T-helper 22 cell (primary cell): ENCODE measurements at regions not wholly inside any gene's neighbourhood (a gene's known extent, or its start where the extent isn't known, plus 50 kb on each side); places are given as distances from the start of the nearest gene placed in this dataset.
"Not testable (repeated sequence)": the region's sequence is repeated elsewhere in the genome, so short reads cannot be mapped to it uniquely, and the experiment has no call there.

Experiments used
- DNase-seq: peaks from one replicate; pipeline ENCODE4 v3.0.0-alpha.2; 2020; ENCODE audit warnings: low read depth

DNA sequence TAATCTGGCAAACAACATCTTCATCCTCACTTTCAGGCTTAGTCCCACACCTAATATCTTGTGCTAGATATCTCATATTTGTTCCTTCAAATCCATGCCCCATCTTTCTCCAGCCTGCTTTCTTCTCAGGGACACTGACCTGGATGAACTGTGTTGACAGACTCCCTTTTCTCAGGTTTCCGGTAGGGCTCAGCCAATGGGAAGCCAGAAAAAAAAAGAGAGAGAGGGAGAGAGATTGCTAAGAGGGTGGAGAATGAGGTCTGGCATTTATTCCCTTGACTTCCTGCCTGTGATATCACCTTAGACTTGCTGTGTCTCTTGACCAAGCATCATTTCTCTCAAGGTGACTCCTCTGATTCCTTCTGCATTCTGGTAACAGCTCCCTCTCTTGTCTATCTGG lies 145.6 kb upstream of the ABI3BP start:
- no peak for DNase-seq

DNA sequence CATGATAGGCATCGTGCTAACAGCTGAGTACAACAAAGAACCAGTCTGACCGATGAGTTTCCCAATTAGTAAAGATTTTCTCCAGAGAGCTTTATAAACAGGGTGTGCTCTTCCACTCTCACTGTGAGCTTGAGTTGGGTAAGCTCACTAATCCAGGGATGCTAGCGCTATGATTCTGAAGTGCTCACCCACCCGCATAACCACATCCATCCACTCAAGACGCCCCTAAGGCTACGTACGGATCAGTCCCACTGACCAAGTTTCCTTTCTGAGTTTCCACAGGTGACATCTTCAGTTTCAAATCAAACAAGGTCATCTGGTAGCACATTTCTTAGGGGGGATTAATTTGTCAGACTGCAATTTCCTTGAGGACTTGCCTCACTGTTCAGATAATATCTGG lies 141.1 kb upstream of the ABI3BP start:
- DNase-seq: no peak

DNA sequence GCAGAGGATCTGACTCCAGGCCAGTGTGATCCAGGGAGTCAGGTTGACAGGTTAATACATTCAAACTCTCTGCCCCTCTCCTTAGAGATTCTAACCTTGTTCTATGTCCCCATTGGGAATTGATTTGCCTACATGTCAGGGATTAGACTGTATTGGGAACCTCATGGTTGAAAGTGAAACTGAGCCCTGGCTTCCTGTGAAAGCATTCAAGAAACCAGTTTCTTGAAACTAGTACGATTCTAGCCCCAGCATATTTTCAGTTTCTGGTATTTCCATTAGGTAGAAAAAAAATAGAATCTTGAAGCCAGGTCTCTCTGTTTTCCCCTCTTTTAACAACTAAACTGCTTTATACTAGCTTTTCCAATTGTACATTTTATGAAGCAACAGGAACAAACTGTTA lies 140.4 kb upstream of the ABI3BP start:
- no peak for DNase-seq

DNA sequence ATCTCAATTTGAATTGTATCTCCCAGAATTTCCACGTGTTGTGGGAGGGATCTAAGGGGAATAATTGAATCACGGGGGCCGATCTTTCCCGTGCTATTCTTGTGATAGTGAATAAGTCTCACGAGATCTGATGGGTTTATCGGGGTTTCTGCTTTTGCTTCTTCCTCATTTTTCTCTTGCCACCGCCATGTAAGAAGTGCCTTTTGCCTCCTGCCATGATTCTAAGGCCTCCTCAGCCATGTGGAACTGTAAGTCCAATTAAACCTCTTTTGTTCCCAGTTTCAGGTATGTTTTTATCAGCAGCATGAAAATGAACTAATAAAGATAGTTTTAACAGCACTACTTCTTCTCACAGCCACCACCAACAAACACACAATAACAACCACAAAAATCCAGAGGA lies 140.0 kb upstream of the ABI3BP start:
- DNase-seq: not testable (repeated sequence)

DNA sequence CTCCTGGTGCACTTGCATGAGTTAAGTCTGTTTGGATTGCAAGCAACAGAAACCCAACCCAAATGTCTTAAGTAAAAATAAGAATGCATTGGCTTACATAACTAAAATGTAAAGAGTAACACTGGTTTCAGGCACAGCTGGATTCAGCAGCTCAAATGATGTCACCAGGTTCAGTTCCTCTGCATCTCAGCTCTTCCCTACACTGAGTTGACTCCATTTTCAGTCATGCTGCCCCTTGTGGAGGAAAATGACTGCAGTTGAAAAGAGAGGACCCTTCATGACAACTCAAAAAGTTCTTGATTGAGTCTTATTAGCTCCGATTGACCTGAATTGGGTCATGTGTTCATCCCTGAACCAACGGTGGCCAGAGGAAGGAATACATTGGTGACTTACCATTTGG lies 138.5 kb upstream of the ABI3BP start:
- DNase-seq: no peak

DNA sequence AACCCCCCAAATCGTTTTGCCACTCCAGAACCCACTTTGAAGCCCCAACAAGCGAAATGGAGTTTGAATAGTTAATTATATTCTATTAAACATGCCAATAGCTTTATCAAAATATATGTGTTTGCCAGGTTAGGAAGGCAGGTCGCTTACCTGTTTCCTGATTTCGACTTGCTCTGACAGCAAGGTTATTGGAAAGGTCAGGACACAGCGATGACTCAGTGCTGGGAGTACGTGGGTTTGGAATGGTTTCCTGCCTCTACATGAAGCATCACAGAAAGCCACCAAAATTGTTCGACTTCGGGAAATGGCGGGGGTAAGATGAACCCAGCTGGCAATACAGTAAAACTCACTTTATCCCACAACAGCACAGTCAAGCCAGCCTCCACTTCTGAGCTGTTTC lies 135.6 kb upstream of the ABI3BP start:
- no peak for DNase-seq

DNA sequence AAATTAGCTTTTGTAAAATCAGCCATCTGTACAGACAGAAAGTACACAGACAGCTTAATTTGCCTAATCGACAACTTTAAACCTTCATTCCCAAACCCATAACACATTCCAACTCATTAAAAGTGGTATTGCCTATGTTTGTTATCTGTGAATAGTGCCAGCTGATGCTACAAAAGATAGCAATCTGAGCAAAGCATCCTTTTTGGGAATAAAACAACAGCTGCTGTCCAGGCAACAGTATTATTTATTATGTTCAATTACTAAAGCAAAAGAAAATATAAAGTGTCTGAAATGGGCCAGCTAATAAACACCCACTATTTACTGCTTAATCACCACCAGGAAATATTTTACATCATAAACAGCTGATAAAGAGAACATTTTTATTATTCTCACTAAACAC lies 134.8 kb upstream of the ABI3BP start:
- DNase-seq: no peak

DNA sequence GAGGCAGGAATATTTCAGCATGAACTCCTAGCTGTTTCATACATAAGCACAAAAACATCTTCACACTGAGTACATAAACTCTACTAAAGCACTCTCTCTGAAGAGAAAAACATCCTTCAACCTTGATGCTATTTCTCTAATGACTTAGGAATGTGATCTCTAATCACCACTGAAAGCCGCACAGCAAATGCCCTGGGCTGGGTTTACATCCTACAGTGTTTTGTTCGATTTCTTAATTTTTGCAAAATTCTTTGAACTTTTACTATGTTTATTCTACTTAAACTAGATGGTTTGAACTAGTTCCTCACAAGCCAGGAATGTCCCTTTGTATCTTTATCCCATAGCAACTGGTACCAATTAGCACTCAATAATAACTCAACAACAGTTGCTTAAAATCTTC lies 130.9 kb upstream of the ABI3BP start:
- no peak for DNase-seq

DNA sequence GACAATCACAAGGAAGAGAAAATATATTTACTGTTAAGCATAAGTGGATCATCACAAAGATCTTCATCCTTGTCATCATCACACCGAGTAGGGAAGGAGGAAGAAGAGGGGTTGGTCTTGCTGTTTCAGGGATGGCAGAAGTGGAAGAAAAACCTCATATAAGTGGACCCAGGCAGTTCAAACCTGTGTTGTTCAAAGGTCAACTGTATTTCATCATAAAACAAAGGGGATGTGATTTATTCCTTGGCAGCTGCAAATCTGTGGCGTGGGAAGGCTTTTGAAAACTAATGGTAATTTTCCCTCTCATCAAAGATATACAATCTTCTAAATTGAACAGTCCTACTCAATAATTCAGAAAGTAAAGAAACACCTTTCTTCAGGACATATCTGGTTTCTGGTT lies 129.9 kb upstream of the ABI3BP start:
- DNase-seq: no peak

DNA sequence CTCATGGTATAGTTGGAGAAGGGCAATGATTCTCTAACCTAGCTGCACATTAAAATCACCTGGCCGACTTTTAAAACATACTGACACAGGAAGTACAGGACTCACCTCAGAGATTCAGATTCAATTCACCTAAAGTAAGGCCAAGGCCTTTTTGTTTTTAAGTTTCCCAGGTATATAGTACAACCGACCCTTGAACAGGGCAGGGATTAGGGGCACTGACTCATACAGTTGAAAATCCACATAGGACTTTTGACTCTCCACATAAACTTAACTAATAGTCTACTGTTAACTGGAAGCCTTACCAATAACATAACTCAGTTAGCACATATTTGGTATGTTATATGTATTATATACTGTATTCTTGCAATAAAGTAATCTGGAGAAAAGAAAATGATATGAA lies 129.5 kb upstream of the ABI3BP start:
- no peak for DNase-seq

DNA sequence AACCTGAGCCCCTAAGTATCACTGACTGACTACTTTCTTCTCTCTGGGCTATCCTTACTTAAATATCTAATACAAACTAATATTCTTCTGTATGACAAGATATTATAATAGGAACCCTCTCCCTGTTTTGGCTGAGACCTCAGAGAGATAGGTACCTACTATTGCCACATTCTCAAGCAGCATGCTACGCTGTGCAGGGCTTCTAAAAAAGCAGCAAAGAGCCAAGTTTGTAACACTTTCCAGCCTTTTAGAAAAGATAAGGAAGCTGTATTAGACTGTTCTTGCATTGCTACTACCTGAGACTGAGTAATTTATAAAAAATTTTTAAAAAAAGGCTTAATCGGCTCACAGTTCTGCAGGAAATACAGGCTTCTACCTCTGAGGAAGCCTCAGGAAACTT lies 126.8 kb upstream of the ABI3BP start:
- no peak for DNase-seq

DNA sequence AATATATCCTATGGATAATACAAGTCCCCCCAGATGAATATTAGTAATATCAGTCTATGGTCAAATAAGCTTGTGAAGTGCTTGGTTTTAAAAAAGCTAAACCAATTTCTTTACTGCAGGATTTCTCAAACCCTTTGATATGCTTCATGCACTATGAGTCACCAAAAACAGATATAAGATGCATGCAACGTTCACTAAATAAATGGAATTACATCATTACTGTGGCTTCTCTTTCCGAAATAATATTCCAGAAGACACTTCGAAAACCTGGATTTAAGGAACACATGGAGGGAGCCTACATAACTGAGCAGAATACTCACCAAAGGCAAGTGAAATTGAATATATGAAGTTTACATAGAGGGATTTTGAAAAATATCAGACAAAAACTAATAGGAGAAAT lies 126.3 kb upstream of the ABI3BP start:
- no peak for DNase-seq

DNA sequence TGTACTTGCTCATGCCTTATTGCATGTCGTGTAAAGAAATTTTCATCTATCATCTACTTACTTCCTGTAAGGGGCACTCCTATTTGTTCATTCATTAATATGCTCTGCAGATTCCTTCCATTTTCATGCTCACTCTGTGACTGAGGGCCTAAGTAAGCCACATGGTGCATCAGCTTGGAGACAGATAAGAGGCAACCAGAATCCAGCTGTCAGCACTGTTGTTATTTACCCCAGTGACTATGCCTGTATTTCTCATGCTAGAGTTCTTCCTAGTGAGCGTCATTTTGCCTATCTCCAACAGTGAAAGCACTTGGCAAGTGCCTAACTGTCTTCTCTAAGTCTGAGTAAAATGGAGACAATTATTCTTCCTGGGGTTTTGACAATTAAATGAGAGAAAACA lies 124.8 kb upstream of the ABI3BP start:
- DNase-seq: no peak

DNA sequence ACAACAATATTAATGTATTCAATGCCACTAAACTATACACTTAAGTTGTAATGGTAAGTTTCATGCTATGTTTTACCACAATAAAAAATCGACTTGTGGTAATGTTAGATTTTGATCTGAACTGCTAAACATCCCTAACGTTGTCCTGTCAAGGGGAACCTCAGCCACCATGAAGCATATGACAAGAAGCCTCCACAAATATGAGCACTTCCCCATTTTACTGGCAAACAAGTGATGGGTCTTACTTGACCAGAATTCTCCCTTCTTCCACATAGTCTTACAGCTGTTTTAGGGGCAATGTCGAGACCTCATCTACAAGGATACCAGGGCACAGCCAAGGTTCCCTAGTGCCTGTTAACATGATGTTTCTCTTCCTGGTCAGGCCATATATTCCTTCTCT lies 124.2 kb upstream of the ABI3BP start:
- no peak for DNase-seq

DNA sequence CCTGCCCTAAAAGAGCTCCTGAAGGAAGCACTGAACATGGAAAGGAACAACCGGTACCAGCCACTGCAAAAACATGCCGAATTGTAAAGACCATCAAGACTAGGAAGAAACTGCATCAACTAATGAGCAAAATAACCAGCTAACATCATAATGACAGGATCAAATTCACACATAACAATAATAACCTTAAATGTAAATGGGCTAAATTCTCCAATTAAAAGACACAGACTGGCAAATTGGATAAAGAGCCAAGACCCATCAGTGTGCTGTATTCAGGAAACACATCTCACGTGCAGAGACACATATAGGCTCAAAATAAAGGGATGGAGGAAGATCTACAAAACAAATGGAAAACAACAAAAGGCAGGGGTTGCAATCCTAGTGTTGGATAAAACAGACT lies 117.1 kb upstream of the ABI3BP start:
- not testable (repeated sequence) for DNase-seq

DNA sequence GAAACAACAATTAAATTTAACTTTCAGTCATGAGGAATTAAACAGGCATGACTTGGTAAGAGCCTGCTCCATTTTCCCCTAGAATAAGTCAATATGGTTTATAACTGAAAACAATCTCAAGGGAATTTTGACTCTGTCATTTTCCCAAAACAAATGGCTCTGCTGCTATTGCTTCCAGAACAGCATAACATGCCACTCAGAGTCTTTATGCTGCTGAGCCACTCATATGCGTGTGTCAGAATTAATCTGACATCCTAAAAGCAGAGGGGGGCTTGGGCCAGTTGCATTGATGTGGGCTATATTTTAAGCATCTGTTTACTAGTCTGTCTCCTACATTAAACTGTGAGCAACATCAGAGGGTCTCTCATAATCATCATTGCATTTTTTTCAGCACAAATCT lies 111.1 kb upstream of the ABI3BP start:
- no peak for DNase-seq

DNA sequence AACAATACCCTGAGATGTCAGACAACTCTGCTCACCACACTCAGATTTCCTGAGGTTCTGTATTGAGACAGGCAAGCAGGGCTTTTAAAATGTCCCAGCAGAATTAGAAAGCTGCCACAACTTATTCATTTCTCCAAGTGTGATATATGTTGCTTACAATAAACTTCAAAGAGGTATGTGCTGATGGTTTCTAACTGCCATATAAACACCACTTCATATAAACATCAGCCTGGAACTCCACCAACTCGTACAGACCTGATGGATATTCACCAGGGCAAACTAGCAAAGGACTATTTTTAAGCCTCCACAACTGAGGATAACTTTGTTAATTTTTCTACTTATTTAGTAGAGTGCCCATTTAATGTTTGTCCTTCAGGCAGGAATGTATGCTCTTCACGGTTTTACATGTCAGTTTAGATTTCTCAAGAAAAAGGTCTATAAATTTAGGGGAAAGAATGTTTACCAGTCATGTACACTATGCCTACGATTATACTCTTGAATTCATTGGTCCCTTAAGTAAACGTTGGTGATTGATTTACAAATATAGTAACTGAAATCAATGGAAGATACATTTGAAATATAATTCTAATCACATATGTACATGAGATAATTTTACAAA lies 109.6 kb upstream of the ABI3BP start:
- no peak for DNase-seq

DNA sequence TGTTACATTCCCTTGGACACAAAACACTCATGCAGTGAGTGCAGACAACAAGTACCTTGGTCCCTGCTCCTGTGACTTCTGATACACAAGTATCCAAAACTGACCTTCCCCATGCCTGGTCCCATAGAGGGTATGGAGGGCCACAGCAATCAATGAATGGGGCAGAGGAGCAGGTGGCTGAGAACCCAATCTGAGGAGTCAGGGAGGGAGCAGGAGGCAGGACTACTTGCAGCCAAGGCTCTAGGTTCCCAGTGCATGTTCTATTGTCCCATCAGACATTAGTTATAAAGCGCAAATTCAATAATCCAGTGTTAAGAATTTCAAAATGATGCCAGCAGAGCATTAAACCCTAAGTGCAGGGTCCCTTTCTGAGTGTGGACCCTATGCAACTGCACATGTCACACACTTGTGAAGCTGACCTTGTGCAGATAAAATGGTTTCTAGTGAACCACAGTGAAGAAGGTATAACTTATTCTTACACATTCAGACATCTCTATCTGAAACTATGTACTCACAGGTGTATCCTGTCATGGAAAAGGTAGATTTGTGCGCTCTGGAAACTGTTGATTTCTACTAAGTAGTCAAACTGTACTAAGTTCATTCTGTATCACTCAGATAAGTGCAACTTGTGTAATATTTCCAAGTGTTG lies 107.3 kb upstream of the ABI3BP start:
- no peak for DNase-seq

DNA sequence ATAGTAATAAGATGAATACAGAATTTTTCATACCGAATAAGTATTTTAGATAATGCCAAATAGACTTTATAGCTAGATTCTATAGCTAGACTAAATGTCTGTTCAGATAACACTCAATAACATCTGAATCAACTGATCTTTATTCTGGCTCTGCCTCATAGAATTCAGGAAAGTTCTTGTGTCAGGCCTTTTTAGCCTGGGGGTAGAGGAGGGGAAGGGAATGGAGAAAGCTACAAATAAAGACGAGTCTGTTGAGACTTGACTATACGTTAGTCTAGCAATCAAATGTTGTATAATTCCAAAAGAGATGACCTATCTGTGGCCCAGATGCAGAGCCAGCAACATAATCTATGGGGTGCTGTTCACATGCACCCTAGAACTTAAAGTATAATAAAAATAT lies 106.6 kb upstream of the ABI3BP start:
- DNase-seq: no peak

DNA sequence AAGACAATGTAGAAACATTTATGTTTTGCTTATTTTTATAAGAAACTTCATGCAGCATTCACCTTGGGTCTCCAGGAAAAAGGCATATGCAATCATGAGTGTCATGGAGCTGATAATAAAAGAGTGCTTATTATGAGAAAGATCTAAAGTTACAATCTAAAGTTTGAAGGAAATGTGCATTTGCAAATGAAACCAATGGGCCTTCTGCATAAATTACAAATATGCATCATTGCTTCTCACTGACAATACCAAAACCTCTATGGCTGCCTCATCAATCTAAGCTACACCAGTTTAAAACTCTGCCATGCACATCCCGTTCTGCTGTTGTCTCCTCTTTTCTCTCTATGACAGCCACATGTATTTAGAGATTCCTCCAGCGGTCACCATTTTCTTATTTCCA lies 103.2 kb upstream of the ABI3BP start:
- DNase-seq: no peak

DNA sequence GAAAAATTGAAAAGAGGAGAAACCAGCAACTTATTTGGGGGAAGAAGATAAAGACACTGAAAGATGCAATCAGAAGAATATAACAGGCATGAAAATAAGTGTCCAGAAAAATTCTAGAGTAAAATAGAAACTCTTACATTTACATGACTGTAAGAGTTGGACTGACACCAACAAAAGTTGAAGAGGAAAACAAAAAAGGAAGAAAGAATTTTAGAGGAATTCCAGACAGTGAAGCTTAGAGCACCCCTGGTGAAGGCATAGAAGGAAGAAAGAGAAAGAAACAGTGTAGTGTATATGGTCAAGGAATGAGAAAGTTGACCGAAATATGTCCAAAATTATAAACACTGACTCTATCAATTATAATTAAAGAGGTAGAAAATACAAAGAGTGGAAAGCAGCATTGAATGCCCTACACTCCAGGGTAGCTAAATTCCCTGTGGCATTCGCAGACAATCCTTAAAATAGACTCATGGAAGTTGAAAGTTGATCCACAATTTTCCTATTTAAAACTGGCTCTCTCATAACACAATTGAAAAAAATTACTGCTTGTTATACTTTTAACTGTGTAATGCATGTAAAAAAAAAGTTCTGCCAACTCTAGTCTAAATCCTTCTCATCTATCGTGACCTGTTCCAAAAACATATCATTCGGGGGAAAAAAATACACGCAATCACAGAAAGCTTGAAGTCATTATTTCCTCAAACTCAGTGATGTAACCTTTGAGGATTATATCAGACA lies 102.6 kb upstream of the ABI3BP start:
- DNase-seq: no peak

DNA sequence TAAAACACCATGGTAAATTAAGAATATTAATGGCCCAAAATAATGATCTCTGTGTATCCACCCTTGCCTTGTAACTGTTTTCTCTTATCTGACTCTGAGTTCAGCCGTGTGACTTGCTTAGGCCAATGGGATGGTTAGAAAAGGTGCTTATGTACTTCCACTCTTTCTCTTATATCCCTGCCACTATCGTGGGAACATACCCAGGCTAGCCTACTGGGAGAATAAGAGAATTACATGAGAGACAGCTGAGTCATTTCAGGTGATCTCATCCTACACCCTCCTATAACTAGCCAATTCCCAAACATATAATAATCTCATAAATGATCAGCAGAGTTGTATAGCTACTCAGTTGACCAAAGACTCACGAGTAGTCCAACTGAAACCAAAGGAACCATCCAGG lies 98.3 kb upstream of the ABI3BP start:
- DNase-seq: no peak

DNA sequence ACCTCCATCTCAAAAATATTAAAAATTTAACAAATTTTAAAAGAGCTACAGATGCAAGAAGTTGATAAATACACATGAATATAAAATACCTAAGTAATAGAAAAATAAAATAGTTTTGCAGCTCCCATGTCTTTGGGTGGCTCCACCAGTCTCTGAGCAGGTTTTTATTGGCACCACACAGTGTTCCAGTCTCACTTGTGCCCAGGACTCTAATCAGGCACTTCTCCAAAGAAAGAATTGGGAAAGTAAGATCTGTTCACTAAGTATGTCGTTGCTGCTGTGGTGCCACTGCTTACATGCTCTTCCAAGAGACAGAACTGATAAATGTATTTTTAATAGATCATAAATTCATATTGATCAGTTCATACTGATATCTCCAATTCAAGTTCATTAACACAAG lies 92.5 kb upstream of the ABI3BP start:
- DNase-seq: no peak

DNA sequence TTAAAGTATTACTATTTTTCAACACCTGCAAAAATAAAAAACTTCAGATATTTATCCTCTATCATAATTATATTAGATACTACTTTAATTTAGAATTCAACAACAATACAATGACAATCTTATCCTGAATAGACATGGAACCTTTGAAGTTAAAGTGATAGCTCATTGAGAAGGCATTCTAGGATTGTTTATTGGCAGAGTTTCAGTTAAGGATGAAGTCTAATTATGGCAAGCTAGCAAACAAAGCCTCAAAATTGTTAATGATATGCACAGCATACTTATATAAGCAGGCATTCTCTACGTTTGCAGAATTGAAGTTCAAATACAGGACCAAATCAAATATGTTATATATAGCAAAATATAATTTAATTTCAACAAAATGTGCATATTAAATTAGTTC lies 91.2 kb upstream of the ABI3BP start:
- no peak for DNase-seq
